Endothelial cell of umbilical vein (primary cell): ENCODE measurements at regions not wholly inside any gene's neighbourhood (a gene's known extent, or its start where the extent isn't known, plus 50 kb on each side); places are given as distances from the start of the nearest gene placed in this dataset.
A peak's percentile ranks its signal among the peaks of the same experiment; 100 is the strongest.

Experiments used
- BruUV-seq: library from RNA; stranded (reverse); fragments of 400-500 nt; replicated peaks from 2 replicates; lab custom pipeline; 2021; lab: Mats Ljungman, UMichigan
- CTCF ChIA-PET: fragments of 300-600, 350-600 bp; sonication (Branson Sonifier 250); formaldehyde crosslinking; loops from one replicate; lab custom pipeline; 2021; ENCODE audit warnings: antibody characterized with exemption, inconsistent platforms; lab: Charles Lee
- POLR2A ChIA-PET: fragments of 300-600, 350-600 bp; sonication (Branson Sonifier 250); formaldehyde crosslinking; loops from one replicate; lab custom pipeline; 2021; ENCODE audit warnings: antibody characterized with exemption, inconsistent platforms; lab: Charles Lee
- DNase-seq: peaks from one replicate; pipeline ENCODE4 v3.0.0-alpha.2; 2011; ENCODE audit warnings: low read depth, low spot score
- FAIRE-seq: peaks from 2 replicates; lab custom pipeline; 2011; peaks lifted over from hg19 to GRCh38; lab: Jason Lieb, UNC
- H2AFZ ChIP-seq: 2 replicates; pipeline ENCODE4 v1.6.0; 2012; ENCODE audit warnings: low read depth, low read length, control low read depth, inconsistent platforms
- H3K27ac ChIP-seq: 2 replicates; pipeline ENCODE4 v1.5.1; 2011; ENCODE audit warnings: low read depth, mild to moderate bottlenecking, control low read depth, low read length, moderate library complexity; ENCODE audit not compliant: insufficient read depth
- H3K27me3 ChIP-seq, 2 experiments: 2 replicates each; pipeline versions ENCODE4 v1.6.0 to v1.6.1; 2011; ENCODE audit warnings: low read length in 2 of 2, mixed read lengths in 1 of 2; ENCODE audit not compliant: control insufficient read depth in 2 of 2, insufficient read depth in 2 of 2
- H3K36me3 ChIP-seq, 2 experiments: 2 replicates in 1 of 2; 3 replicates in 1 of 2; pipeline ENCODE4 v1.5.1; 2011; ENCODE audit warnings: low read length in 2 of 2, mild to moderate bottlenecking in 1 of 2, moderate library complexity in 1 of 2; ENCODE audit not compliant: control insufficient read depth in 2 of 2, insufficient read depth in 2 of 2; ENCODE audit errors: extremely low read depth in 1 of 2
- H3K4me1 ChIP-seq: 3 replicates; pipeline ENCODE4 v1.5.1; 2011; ENCODE audit warnings: mild to moderate bottlenecking, low read length; ENCODE audit not compliant: control insufficient read depth, insufficient read depth; ENCODE audit errors: extremely low read depth
- H3K4me2 ChIP-seq: 2 replicates; pipeline ENCODE4 v1.6.1; 2011; ENCODE audit warnings: low read length, control low read depth, mixed read lengths; ENCODE audit not compliant: insufficient read depth
- H3K4me3 ChIP-seq, 3 experiments: fragments of 200-600 bp in 1 of 3; sonication (generic), shearing (Covaris generic) in 1 of 3; replicated peaks in 1 of 3; 2 replicates each; pipeline ENCODE4 v1.5.1; 2011 to 2016; ENCODE audit warnings: control low read depth in 3 of 3, low read length in 3 of 3, mild to moderate bottlenecking in 2 of 3, inconsistent platforms in 1 of 3, low read depth in 1 of 3, moderate library complexity in 1 of 3; ENCODE audit not compliant: insufficient read depth in 1 of 3
- H3K79me2 ChIP-seq: 2 replicates; pipeline ENCODE4 v1.6.0; 2012; ENCODE audit warnings: low read length, inconsistent platforms; ENCODE audit not compliant: control insufficient read depth, insufficient read depth
- H3K9ac ChIP-seq: replicated peaks from 2 replicates; pipeline ENCODE3; 2011; ENCODE audit warnings: low read length, control low read depth; ENCODE audit not compliant: insufficient read depth; ENCODE audit errors: extremely low read depth
- H3K9me1 ChIP-seq: replicated peaks from 3 replicates; pipeline ENCODE4 v1.6.0; 2011; ENCODE audit warnings: mild to moderate bottlenecking, low read length; ENCODE audit not compliant: control insufficient read depth, insufficient read depth; ENCODE audit errors: extremely low read depth
- H3K9me3 ChIP-seq: replicated peaks from 2 replicates; pipeline ENCODE4 v1.5.1; 2012; ENCODE audit warnings: low read length, inconsistent platforms; ENCODE audit not compliant: control insufficient read depth, insufficient read depth
- H4K20me1 ChIP-seq: replicated peaks from 2 replicates; pipeline ENCODE3; 2011; ENCODE audit warnings: mild to moderate bottlenecking, low read length; ENCODE audit not compliant: control insufficient read depth, insufficient read depth; ENCODE audit errors: extremely low read depth
- EZH2 ChIP-seq: IDR thresholded peaks from 2 replicates; pipeline ENCODE4 v1.6.1; 2012; ENCODE audit warnings: borderline replicate concordance, low read depth, mild to moderate bottlenecking, moderate library complexity, low read length, inconsistent platforms; ENCODE audit not compliant: severe bottlenecking
- FOS ChIP-seq: IDR thresholded peaks from 2 replicates; pipeline ENCODE4 v1.6.1; 2011; ENCODE audit warnings: mild to moderate bottlenecking, low read length, moderate library complexity, borderline replicate concordance; ENCODE audit not compliant: insufficient read depth
- GATA2 ChIP-seq: IDR thresholded peaks from 2 replicates; pipeline ENCODE4 v1.7.0; 2011; ENCODE audit warnings: low read depth, mild to moderate bottlenecking, moderate library complexity, mixed read lengths, low read length; ENCODE audit not compliant: insufficient read length, insufficient read depth
- JUN ChIP-seq: IDR thresholded peaks from 2 replicates; pipeline ENCODE4 v1.6.1; 2011; ENCODE audit warnings: borderline replicate concordance, low read depth; ENCODE audit not compliant: insufficient read length, insufficient read depth
- MYC ChIP-seq: IDR thresholded peaks from one replicate; pipeline ENCODE4 v1.6.1; 2011; ENCODE audit warnings: mild to moderate bottlenecking, low read depth, low read length
- POLR2A ChIP-seq: IDR thresholded peaks from 2 replicates; pipeline ENCODE4 v1.6.1; 2012; ENCODE audit warnings: low read depth, mild to moderate bottlenecking, control low read depth, low read length
- POLR2AphosphoS5 ChIP-seq: IDR thresholded peaks from 2 replicates; pipeline ENCODE4 v1.6.1; 2012; ENCODE audit warnings: low read depth, mild to moderate bottlenecking, control low read depth, low read length, moderate library complexity; ENCODE audit not compliant: insufficient read depth
- dilution Hi-C: fragments of 300-500 bp; cut with MboI; formaldehyde crosslinking; loops from one replicate; pipeline ENCODE4 v1.15.0; 2019; ENCODE audit warnings: low sequenced_read_pairs; ENCODE audit not compliant: extremely low pct_ligation_motif_present
- intact Hi-C: fragments of 100-400 bp; cut with micrococcal nuclease; formaldehyde crosslinking; loops from one replicate; pipeline ENCODE4 v1.10.0; 2022
- TF ChIP-seq, protein P1 (sequence below): IDR thresholded peaks from 2 replicates; pipeline ENCODE4 v1.6.1; 2011; ENCODE audit not compliant: insufficient read depth, insufficient read length
- TF ChIP-seq, protein P2 (sequence below), 2 donors: IDR thresholded peaks; 1 replicate in 1 of 2; 2 replicates in 1 of 2; pipeline ENCODE4 v1.5.1; 2011; ENCODE audit warnings: low read length in 2 of 2, mild to moderate bottlenecking in 2 of 2, moderate library complexity in 2 of 2, control low read depth in 1 of 2, inconsistent platforms in 1 of 2, low read depth in 1 of 2; ENCODE audit not compliant: insufficient read depth in 1 of 2; ENCODE audit errors: extremely low read depth in 1 of 2

DNA sequence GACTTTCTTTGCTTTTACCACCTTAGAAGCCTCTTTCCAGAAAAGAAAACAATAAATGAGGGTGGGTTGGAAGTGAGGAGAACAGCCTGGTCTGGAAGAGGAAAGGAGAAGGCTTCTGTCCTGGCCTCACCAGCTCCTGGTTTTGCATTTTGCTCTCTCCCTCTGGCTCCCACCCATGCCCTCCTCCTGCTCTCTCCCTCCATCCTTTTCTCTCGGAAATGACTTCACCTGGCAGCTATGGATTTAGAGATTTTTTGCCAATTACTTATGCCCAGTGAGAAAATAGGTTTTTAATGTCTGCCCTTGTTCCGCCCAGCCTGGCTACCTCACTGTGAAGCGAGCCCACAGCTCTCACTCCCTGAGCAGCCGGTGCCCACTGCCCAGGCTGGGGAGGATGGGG lies 77.9 kb upstream of the NTRK3 start:
- Histone ChIP-seq H2AFZ (no peak overlapping the region), H3K4me3 (no peak overlapping the region), H3K9me3 (no peaks in the 10 kb centered on the region), H3K36me3 (no peaks in the 10 kb centered on the region), H4K20me1 (no peaks in the 10 kb centered on the region), H3K27ac (no peak overlapping the region), H3K9me1 (no peaks in the 10 kb centered on the region), H3K4me1 (no peaks in the 10 kb centered on the region), H3K9ac (no peak overlapping the region), H3K79me2 (no peaks in the 10 kb centered on the region), H3K27me3 (no peaks in the 10 kb centered on the region), H3K4me2 (no peak overlapping the region)
- dilution Hi-C loops, result no loop called here
- ChIA-PET POLR2A (no interaction called here), CTCF (no interaction called here)
- TF ChIP-seq, protein P1, sequence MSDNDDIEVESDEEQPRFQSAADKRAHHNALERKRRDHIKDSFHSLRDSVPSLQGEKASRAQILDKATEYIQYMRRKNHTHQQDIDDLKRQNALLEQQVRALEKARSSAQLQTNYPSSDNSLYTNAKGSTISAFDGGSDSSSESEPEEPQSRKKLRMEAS, result no peak
- TF ChIP-seq FOS (no peak), GATA2 (no peak), EZH2 (no peak), JUN (no peak), MYC (no peak), POLR2A (no peak), POLR2AphosphoS5 (no peak)
- TF ChIP-seq, protein P2, sequence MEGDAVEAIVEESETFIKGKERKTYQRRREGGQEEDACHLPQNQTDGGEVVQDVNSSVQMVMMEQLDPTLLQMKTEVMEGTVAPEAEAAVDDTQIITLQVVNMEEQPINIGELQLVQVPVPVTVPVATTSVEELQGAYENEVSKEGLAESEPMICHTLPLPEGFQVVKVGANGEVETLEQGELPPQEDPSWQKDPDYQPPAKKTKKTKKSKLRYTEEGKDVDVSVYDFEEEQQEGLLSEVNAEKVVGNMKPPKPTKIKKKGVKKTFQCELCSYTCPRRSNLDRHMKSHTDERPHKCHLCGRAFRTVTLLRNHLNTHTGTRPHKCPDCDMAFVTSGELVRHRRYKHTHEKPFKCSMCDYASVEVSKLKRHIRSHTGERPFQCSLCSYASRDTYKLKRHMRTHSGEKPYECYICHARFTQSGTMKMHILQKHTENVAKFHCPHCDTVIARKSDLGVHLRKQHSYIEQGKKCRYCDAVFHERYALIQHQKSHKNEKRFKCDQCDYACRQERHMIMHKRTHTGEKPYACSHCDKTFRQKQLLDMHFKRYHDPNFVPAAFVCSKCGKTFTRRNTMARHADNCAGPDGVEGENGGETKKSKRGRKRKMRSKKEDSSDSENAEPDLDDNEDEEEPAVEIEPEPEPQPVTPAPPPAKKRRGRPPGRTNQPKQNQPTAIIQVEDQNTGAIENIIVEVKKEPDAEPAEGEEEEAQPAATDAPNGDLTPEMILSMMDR (IDR thresholded peaks at IDR 0.05; ENCODE audit: extremely low read depth in 1 of 2, insufficient read depth in 1 of 2, low read depth in 1 of 2, low read length in 2 of 2), result no peak
- intact Hi-C loops, result loop anchor here (10.0 kb wide), 1 partner anchor 120 kb away; no protein-coding TSS in a partner anchor
- DNase-seq, result peak; percentile 1
- FAIRE-seq, result no peak
- BruUV-seq, result no TSS peak
